ENCODE measurements at regions not wholly inside any gene's neighbourhood (a gene's known extent, or its start where the extent isn't known, plus 50 kb on each side); places are given as distances from the start of the nearest gene placed in this dataset.

DNA sequence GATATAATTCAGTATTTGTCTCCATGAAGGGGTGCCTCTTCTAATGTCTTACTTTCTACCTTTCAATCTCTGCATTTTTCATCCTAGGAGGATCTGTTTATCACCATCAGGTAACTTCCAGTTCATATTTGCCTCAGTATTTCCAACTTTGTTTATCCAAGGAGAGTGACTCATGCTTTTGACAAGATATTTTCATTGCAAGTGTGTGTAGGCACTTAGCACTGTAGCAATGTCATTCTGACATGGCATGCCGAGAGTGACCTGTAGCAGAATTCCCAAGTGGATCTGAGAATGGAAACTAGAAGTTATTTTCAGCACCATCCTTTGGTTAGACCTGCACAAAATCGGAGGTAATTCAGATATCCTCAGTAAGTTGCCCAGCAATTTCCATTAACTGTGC lies 129.9 kb downstream of the INHBA start:
- Histone ChIP-seq H3K9me3 (ENCODE audit: control insufficient read depth in 1 of 2, insufficient read depth in 1 of 2, low read length in 2 of 2) (peaks cover 0 to 3% of the 10 kb centered on the region in 2 experiments), H3K36me3 (ENCODE audit: insufficient read depth, low read length) (no peaks in the 10 kb centered on the region), H3K4me1 (ENCODE audit: insufficient read depth, low read length) (no peaks in the 10 kb centered on the region), H3K27me3 (ENCODE audit: control insufficient read depth in 1 of 2, insufficient read depth in 2 of 2, low read length in 2 of 2) (no peaks in the 10 kb centered on the region), H3K4me3 (ENCODE audit: low read length) (no peak overlapping the region), H3K27ac (ENCODE audit: low read depth in 1 of 2, low read length in 2 of 2) (no peak overlapping the region)
- ChIA-PET CTCF (no interaction called here), POLR2A (no interaction called here)
- Mint-ChIP-seq H3K27me3 (no peaks in the 10 kb centered on the region), H3K9me3 (peaks cover 7% of the 10 kb centered on the region), H3K36me3 (ENCODE audit: low read depth) (no peaks in the 10 kb centered on the region), H3K27ac (no peak overlapping the region), H3K4me1 (ENCODE audit: low read depth) (no peaks in the 10 kb centered on the region), H3K4me3 (no peak overlapping the region)
- DNase-seq (no peak), ATAC-seq (ENCODE audit: poor library complexity) (no peak)
- no peak for TF ChIP-seq CTCF (IDR thresholded peaks at IDR 0.05)
- intact Hi-C loops (cut with DNase I, micrococcal nuclease): no loop called here

- Mint-ChIP-seq H3K4me3 (no peak overlapping the region), H3K27me3 (no peaks in the 10 kb centered on the region), H3K9me3 (peaks cover 7% of the 10 kb centered on the region), H3K4me1 (ENCODE audit: low read depth) (no peaks in the 10 kb centered on the region), H3K27ac (no peak overlapping the region), H3K36me3 (ENCODE audit: low read depth) (no peaks in the 10 kb centered on the region)
- intact Hi-C loops (cut with DNase I, micrococcal nuclease): no loop called here
- no peak for TF ChIP-seq CTCF (IDR thresholded peaks at IDR 0.05)
- no peak for DNase-seq
- POLR2A ChIA-PET: no interaction called here
- H3K4me3 ChIP-seq (ENCODE audit: low read length): no peak overlapping the region
- CTCF ChIA-PET: no interaction called here
- H3K4me1 ChIP-seq (ENCODE audit: insufficient read depth, low read length): no peaks in the 10 kb centered on the region
- H3K27me3 ChIP-seq (ENCODE audit: control insufficient read depth in 1 of 2, insufficient read depth in 2 of 2, low read length in 2 of 2): no peaks in the 10 kb centered on the region
- no peaks in the 10 kb centered on the region for H3K36me3 ChIP-seq (ENCODE audit: insufficient read depth, low read length)
- peaks cover 0 to 3% of the 10 kb centered on the region in 2 experiments for H3K9me3 ChIP-seq (ENCODE audit: control insufficient read depth in 1 of 2, insufficient read depth in 1 of 2, low read length in 2 of 2)
- no peak for ATAC-seq (ENCODE audit: poor library complexity)
- no peak overlapping the region for H3K27ac ChIP-seq (ENCODE audit: low read depth in 1 of 2, low read length in 2 of 2)
Measured at GRCh38 chr7:41571573-41571972, 131.3 kb downstream of the INHBA start.

DNA sequence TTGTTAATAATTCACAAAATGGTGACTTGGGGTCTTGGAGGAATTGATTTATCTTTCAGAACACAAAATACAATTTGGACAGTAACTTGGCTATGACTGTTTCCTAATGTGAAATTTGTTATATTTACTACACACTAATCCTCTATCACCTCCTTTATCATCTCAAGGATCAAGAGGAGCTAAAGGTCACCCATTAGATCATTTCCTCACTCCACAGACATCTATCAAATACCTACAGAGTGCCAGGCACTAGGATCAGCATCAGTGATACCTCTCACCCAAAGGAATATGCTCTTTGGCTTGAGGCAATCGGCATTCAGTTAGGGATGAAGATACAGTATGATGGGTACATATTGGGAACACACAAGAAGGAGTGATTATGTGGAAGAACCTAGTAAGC lies 132.1 kb downstream of the INHBA start:
- peaks cover 0 to 2% of the 10 kb centered on the region in 2 experiments for H3K9me3 ChIP-seq (ENCODE audit: control insufficient read depth in 1 of 2, insufficient read depth in 1 of 2, low read length in 2 of 2)
- ChIA-PET POLR2A (no interaction called here), CTCF (no interaction called here)
- H3K4me3 ChIP-seq (ENCODE audit: low read length): no peak overlapping the region
- H3K4me1 ChIP-seq (ENCODE audit: insufficient read depth, low read length): no peaks in the 10 kb centered on the region
- H3K27ac Mint-ChIP-seq: no peak overlapping the region
- TF ChIP-seq CTCF (IDR thresholded peaks at IDR 0.05): no peak
- no peaks in the 10 kb centered on the region for H3K4me1 Mint-ChIP-seq (ENCODE audit: low read depth)
- no peak for DNase-seq
- H3K36me3 Mint-ChIP-seq (ENCODE audit: low read depth): no peaks in the 10 kb centered on the region
- H3K9me3 Mint-ChIP-seq: peaks cover 7% of the 10 kb centered on the region
- H3K27ac ChIP-seq (ENCODE audit: low read depth in 1 of 2, low read length in 2 of 2): no peak overlapping the region
- intact Hi-C loops (cut with DNase I, micrococcal nuclease): no loop called here
- no peak for ATAC-seq (ENCODE audit: poor library complexity)
- H3K27me3 Mint-ChIP-seq: no peaks in the 10 kb centered on the region
- H3K36me3 ChIP-seq (ENCODE audit: insufficient read depth, low read length): no peaks in the 10 kb centered on the region
- no peaks in the 10 kb centered on the region for H3K27me3 ChIP-seq (ENCODE audit: control insufficient read depth in 1 of 2, insufficient read depth in 2 of 2, low read length in 2 of 2)
- H3K4me3 Mint-ChIP-seq: no peak overlapping the region
